HT-29 (cell line): ENCODE measurements at regions not wholly inside any gene's neighbourhood (a gene's known extent, or its start where the extent isn't known, plus 50 kb on each side); places are given as distances from the start of the nearest gene placed in this dataset.
A peak's percentile ranks its signal among the peaks of the same experiment; 100 is the strongest.
"Not testable (repeated sequence)": the region's sequence is repeated elsewhere in the genome, so short reads cannot be mapped to it uniquely, and the experiment has no call there.

Experiments
- DNase-seq: peaks from one replicate; pipeline ENCODE4 v3.0.0-alpha.2; 2015; ENCODE audit warnings: low spot score

DNA sequence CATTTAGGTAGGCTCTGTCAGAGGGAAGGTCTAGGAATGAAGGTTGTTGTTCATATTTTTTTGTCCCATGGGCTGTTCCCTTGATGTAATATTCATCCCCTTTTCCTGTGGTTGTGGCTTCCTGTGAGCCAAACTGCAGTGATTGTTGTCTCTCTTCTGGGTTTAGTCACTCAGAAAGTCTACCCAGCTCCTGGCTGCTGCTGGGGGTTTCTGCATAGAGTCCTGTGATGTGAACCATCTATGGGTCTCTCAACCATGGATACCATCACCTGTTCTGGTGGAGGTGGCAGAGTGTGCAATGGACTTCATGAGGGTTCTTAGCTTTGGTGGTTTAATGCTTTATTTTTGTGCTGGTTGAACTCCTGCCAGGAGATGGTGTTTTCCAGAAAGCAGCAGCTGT lies 122.8 kb downstream of the ZC4H2 start:
- DNase-seq = no peak

DNA sequence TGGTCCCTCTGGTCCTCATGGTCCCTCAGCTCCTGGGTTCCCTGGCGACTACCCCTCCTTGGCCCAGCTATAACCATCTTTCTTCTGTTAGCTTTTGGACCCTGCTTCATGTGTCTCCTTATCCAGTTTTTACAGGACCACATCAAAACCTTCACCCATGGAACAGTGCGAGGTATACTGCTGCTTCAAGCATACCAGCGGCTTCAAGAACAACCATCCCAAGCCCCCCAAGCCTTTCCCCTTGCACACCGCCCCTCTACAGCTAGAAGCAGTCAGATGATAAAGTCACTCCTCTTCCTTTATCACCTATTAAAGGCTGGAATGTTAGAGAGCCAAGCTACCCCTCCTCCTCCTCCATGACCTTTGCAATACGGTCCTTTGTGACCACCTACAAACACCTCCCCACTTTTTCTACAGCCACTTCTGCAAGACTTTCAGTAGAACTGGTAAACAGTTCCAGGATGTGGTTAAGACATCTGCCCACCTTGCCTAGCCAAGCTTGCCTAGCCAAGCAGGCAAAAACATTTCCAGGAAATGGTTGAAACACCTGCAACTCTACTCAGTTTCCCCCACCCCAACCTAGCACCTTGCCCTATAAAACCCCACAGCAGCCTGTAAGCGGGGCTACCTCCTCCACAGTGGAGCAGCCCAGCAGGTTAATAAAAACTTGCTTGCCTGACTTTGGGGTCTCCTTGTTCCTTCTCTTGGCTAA lies 125.7 kb downstream of the ZC4H2 start:
- DNase-seq = no peak

DNA sequence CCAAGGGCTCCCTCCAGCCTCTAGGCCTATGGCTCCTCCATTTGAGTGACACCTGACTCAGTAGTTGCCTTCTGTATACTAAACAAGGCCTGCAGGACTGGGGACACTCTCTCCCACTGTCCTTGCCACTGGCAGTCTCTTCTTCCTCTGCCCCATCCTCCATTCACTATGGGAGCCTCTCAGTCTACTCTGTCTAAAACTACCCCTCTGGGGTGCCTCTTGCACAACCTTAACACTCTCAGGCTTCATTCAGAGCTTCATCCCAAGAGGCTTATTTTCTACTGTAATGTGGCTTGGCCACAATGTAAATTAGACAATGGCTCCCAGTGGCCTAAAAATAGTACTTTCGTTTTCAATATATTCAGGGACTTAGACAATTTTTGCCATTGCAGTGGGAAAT lies 133.0 kb downstream of the ZC4H2 start:
- DNase-seq = no peak

DNA sequence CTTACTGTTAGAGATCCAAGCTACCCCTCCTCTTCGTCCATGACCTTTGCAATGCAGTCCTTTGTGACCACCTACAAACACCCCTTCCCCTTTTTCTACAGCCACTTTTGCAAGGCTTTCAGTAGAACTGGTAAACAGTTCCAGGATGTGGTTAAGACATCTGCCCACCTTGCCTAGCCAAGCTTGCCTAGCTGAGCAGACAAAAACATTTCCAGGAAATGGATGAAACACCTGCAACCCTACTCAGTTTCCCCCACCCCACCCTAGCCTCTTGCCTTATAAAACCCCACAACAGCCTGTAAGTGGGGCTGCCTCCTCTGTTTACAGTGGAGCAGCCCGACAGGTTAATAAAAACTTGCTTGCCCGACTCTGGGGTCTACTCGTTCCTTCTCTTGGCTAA lies 133.8 kb downstream of the ZC4H2 start:
- DNase-seq = no peak

DNA sequence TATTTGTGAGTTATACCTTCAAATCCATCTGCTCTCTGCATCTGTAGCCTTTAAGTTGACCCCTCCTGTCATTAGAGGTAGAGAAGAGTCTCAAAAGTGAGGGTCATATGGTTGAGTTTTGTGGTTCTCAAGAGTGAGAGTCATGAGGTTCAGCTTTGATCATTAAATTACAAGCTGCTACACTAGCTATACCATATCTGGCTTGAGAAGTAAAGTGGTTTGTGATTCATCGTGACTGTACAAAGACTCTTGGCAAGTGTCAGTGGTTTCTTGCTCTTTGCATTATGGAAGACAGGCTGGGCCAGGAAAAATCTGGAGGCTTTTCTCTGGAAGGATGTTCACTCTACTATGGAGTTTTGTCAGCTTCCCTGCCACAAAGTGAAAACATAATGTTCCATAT lies 170.6 kb downstream of the ZC4H2 start:
- no peak for DNase-seq

DNA sequence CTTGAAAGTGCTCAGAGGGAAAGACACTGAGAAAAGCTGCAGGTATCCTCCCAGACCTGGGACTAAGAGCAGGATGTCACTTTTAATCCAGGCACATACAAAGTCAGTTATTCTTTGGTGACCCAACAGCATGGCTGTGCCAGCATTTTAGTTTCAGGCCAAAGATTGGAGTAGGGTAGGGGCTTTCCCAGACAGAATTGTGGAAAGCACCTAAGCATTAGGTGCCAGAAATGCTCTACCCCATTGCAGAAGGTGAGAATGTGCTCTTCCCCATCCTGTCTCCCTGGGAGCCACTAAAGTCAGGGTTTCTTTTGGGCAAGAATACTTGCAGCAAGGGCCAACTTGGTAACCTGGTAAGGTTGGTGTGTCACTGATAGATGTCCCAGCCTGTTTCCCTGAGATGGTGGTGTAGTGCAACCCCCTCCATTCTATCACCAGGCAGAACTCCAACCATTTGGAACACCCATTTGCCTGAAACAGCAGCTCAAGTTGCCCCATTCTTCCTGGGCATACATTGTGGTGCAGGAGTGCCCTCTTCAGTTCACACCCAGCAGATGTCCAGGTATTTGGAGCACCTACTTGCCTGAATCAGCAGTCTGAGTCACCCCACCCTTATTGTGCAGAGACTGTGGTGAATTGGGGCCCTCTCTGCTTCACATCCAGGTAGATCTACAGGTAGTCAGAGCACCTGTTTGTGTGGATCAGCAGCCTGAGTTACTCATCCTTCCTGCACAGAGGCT lies 183.5 kb downstream of the ZC4H2 start:
- DNase-seq = no peak

DNA sequence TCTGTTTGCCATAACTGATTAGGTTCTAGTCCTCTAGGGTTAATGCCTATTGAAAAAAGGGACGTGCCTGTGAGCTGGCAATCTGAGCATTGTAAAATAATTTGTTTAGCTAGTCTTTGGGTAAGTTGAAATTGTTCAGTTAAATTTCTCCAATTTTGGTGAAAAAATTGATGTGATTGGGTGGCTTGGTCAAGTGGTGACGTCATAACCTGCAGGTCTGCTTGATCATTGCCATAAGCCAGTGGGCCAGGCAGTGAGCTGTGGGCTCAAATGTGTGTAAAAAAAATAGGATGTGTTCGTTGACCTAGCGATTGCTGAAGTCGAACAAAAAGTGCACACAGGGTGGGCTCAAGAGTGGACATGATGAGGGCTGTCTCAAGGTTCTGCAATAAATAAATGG lies 193.3 kb downstream of the ZC4H2 start:
- no peak for DNase-seq

DNA sequence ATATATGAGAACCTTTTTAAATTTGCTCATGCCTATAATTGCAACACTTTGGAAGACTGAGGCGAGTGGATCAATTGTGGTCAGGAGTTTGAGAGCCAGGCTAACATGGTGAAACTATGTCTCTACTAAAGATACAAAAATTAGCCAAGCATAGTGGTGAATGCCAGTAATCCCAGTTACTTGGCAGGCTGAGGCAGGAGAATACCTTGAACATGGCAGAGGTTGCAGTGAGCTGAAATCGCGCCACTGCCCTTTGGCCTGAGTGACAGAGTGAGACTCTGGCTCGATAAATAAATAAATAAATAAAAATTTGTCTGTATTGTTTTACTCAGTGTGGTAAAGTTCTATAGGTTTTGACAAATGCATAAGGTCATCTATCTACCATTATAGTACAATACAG lies 218.2 kb downstream of the ZC4H2 start:
- DNase-seq = no peak

DNA sequence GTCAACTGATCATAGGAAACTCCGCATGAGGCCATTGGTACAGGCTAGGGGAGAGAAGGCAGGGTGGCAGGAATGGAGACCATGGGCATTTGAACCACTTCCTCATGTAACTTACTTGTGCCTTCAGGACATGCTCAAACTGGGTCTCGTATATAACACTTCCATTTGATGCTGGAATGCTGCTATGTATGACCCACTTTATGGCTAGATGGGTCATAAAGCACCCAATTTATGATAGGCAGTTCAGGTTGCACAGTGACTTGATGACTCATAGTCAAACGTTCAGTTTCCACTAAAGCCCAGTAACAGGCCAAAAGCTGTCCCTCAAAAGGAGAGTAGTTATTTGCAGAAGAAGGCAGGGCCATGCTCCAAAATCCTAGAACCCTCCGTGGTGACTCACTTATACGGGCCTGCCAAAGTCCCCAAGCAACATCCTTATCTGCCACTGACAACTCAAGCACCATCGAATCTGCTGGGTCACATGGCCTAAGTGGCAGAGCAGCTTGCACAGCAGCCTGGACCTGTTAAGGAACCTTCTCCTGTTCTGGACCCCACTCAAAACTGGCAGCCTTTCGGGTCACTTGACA lies 236.4 kb downstream of the ZC4H2 start:
- DNase-seq = no peak

DNA sequence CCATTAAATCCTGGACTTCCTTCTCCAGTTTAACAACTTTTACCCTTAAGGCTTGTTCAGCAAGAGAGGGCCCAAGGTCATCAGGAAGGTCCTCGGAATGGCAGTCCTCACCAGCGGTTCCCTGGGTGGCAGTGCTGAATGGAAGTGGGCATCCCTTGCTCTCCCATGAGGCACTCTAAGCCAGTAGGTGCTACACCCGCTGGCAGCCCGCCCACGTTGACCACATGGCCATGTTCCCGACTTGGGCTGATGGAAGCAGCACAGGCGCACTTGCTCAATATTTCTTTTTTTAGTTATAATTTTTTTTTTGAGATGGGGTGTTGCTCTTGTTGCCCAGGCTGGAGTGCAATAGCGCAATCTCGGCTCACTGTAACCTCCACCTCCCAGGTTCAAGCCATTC lies 277.9 kb downstream of the ZC4H2 start:
- DNase-seq = no peak

DNA sequence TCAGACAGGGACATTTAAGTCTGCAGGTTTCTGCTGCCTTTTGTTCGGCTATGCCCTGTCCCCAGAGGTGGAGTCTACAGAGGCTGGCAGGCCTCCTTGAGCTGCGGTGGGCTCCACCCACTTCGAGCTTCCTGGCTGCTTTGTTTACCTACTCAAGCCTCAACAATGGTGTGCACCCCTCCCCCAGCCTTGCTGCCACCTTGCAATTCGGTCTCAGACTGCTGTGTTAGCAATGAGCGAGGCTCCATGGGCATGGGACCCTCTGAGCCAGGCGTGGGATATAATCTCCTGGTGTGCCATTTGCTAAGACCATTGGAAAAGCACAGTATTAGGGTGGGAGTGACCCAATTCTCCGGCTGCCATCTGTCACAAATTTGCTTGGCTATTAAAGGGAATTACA lies 280.9 kb downstream of the ZC4H2 start:
- DNase-seq = not testable (repeated sequence)

DNA sequence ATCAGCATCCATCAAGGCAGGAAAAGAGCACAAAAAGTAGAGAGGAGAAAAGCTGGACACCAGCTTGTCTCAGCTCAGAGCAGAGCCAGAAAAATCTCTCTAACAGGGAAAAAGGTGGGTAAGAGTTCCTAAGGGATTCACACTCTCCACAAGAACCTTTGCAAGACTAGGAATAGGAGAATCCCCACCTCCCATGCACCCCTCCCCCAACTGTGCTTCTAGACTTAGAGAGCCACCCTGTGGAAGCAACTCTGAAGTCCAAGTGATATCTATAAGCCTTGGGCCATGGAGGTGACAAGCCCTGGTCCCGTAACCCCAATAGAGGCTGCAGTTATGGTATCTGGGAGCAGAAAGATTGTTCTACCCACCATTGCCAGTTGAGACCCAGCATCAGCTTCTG lies 267.6 kb upstream of the MTMR8 start:
- no peak for DNase-seq

DNA sequence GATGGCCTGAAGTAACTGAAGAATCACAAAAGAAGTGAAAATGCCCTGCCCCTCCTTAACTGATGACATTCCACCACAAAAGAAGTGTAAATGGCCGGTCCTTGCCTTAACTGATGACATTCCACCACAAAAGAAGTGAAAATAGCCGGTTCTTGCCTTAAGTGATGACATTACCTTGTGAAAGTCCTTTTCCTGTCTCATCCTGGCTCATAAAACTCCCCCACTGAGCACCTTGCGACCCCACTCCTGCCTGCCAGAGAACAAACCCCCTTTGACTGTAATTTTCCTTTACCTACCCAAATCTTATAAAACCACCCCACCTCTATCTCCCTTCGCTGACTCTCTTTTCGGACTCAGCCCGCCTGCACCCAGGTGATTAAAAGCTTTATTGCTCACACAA lies 262.0 kb upstream of the MTMR8 start:
- DNase-seq = not testable (repeated sequence)

DNA sequence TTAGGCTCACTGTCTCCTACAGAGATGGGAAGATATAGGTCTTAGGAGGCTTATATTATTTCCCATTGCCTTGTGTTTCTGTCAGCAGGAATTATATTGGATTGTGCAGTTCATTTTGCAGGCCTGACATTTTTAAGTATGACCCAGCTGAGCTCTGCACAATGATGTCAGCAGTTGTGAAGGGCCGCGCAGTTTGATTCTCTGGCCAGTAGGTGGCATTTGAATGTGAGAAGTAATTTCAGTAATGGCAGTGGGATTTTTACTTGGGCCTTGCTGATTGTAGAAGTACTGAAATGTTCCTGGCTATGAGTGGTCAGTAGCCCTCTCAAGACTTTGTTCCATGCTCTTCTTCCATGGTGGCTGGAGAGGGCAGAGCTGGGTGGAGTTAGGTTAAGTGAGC lies 247.2 kb upstream of the MTMR8 start:
- peak; percentile 23 for DNase-seq
